Stimulated activated CD4-positive, alpha-beta T cell treated with anti-CD3 and anti-CD28 coated beads, Interleukin-2, amount 100 ng/mL, for 48 hours (primary cell): ENCODE measurements at regions not wholly inside any gene's neighbourhood (a gene's known extent, or its start where the extent isn't known, plus 50 kb on each side); places are given as distances from the start of the nearest gene placed in this dataset.

ENCODE experiments used
- DNase-seq, 2 donors: peaks; one replicate each; pipeline ENCODE4 v3.0.0-alpha.2; 2020

GRCh38 chr5:98997000-98997399 is 68.2 kb upstream of the CHD1 start:
- no peak for DNase-seq

GRCh38 chr5:98994611-98995010 is 65.8 kb upstream of the CHD1 start:
- DNase-seq = no peak

GRCh38 chr5:98993512-98993911 is 64.7 kb upstream of the CHD1 start:
- no peak for DNase-seq

- no peak for DNase-seq
These were observed 63.7 kb upstream of the CHD1 start for GRCh38 chr5:98992552-98992951.

GRCh38 chr5:98989727-98990126 is 60.9 kb upstream of the CHD1 start:
- DNase-seq = no peak

GRCh38 chr5:98986587-98986986 is 57.8 kb upstream of the CHD1 start:
- no peak for DNase-seq

GRCh38 chr5:98982880-98983279 is 54.1 kb upstream of the CHD1 start:
- DNase-seq = no peak
